ENCODE measurements at regions not wholly inside any gene's neighbourhood (a gene's known extent, or its start where the extent isn't known, plus 50 kb on each side); places are given as distances from the start of the nearest gene placed in this dataset.
"Not testable (repeated sequence)": the region's sequence is repeated elsewhere in the genome, so short reads cannot be mapped to it uniquely, and the experiment has no call there.

GRCh38 chr16:73101568-73101967 is 53.6 kb upstream of the ZFHX3 start:
- Histone ChIP-seq H3K4me1 (ENCODE audit: control insufficient read depth in 5 of 5, insufficient read depth in 5 of 5, low read length in 5 of 5) (no peaks in the 10 kb centered on the region), H3K27me3 (ENCODE audit: control insufficient read depth in 3 of 3, insufficient read depth in 3 of 3, low read length in 2 of 3) (no peaks in the 10 kb centered on the region), H3K9me3 (ENCODE audit: control insufficient read depth in 4 of 4, insufficient read depth in 3 of 4, low read length in 3 of 4) (no peaks in the 10 kb centered on the region), H3K9ac (ENCODE audit: insufficient read depth in 1 of 2, low read length in 2 of 2) (no peak overlapping the region), H3K36me3 (ENCODE audit: control insufficient read depth in 4 of 4, insufficient read depth in 4 of 4, low read length in 4 of 4) (no peaks in the 10 kb centered on the region), H3K4me3 (no peak overlapping the region), H3K27ac (ENCODE audit: low read depth in 1 of 2, low read length in 1 of 2) (no peak overlapping the region)
- DNase-seq, result no peak
- ATAC-seq (ENCODE audit: insufficient read depth, low FRiP score), result no peak
- 95 to 98% methylated on average over 5 of the region's 5 CpGs for WGBS, 2 donors
- TF ChIP-seq CTCF (IDR thresholded peaks at IDR 0.05; ENCODE audit: control extremely low read depth, extremely low read depth), result no peak

GRCh38 chr16:73099601-73100000 is 51.7 kb upstream of the ZFHX3 start:
- DNase-seq; ATAC-seq (ENCODE audit: insufficient read depth, low FRiP score); H3K4me3 ChIP-seq; H3K27me3 ChIP-seq (ENCODE audit: control insufficient read depth in 3 of 3, insufficient read depth in 3 of 3, low read length in 2 of 3); H3K36me3 ChIP-seq (ENCODE audit: control insufficient read depth in 4 of 4, insufficient read depth in 4 of 4, low read length in 4 of 4); H3K27ac ChIP-seq (ENCODE audit: low read depth in 1 of 2, low read length in 1 of 2); H3K9me3 ChIP-seq (ENCODE audit: control insufficient read depth in 4 of 4, insufficient read depth in 3 of 4, low read length in 3 of 4); H3K9ac ChIP-seq (ENCODE audit: insufficient read depth in 1 of 2, low read length in 2 of 2): not testable (repeated sequence)
- WGBS, 2 donors, result 75 to 84% methylated on average over 5 of the region's 5 CpGs
- H3K4me1 ChIP-seq (ENCODE audit: control insufficient read depth in 5 of 5, insufficient read depth in 5 of 5, low read length in 5 of 5), result peaks cover 0 to 12% (median 2%) of the 10 kb centered on the region in 5 donors

Data from lung (tissue), 11 donors.